Neuronal stem cell (in vitro differentiated cells): ENCODE measurements at regions not wholly inside any gene's neighbourhood (a gene's known extent, or its start where the extent isn't known, plus 50 kb on each side); places are given as distances from the start of the nearest gene placed in this dataset.

ENCODE experiments used
- DNase-seq: peaks from one replicate; pipeline ENCODE4 v3.0.0-alpha.2; 2013; ENCODE audit warnings: low spot score
- H2AFZ ChIP-seq: one replicate; pipeline ENCODE4 v1.6.1; 2013; ENCODE audit warnings: mild to moderate bottlenecking, low read length, inconsistent platforms
- H2AK5ac ChIP-seq: 2 replicates; pipeline ENCODE4 v1.6.1; 2013; ENCODE audit warnings: low read depth, mild to moderate bottlenecking, inconsistent platforms, low read length, moderate library complexity, mixed read lengths
- H2BK120ac ChIP-seq: 2 replicates; pipeline ENCODE4 v1.6.1; 2013; ENCODE audit warnings: low read depth, mild to moderate bottlenecking, inconsistent platforms, low read length, moderate library complexity, mixed read lengths
- H2BK12ac ChIP-seq: one replicate; pipeline ENCODE4 v1.6.1; 2013; ENCODE audit warnings: low read length, inconsistent platforms
- H2BK15ac ChIP-seq: 2 replicates; pipeline ENCODE4 v1.6.1; 2013; ENCODE audit warnings: mild to moderate bottlenecking, low read length, inconsistent platforms, mixed read lengths
- H2BK5ac ChIP-seq: one replicate; pipeline ENCODE4 v1.6.1; 2013; ENCODE audit warnings: inconsistent platforms, mild to moderate bottlenecking, low read length, moderate library complexity
- H3K14ac ChIP-seq: one replicate; pipeline ENCODE4 v1.6.1; 2013; ENCODE audit warnings: low read length, inconsistent platforms
- H3K18ac ChIP-seq: 2 replicates; pipeline ENCODE4 v1.6.1; 2013; ENCODE audit warnings: low read length, inconsistent platforms
- H3K23ac ChIP-seq: 2 replicates; pipeline ENCODE4 v1.6.1; 2013; ENCODE audit warnings: low read depth, mild to moderate bottlenecking, mixed read lengths, low read length, inconsistent platforms; ENCODE audit not compliant: poor library complexity
- H3K27ac ChIP-seq: replicated peaks from 3 replicates; pipeline ENCODE4 v1.5.1; 2013; ENCODE audit warnings: low read length, inconsistent platforms
- H3K27me3 ChIP-seq, 3 experiments: 2 replicates each; pipeline ENCODE4 v1.6.1; 2013; ENCODE audit warnings: low read length in 3 of 3, mild to moderate bottlenecking in 2 of 3, inconsistent platforms in 1 of 3, low read depth in 1 of 3, mixed read lengths in 1 of 3, moderate library complexity in 1 of 3; ENCODE audit not compliant: control insufficient read depth in 3 of 3, insufficient read depth in 3 of 3
- H3K36me3 ChIP-seq, 2 donors: replicated peaks in 1 of 2; 2 replicates each; pipeline ENCODE4 v1.6.1; 2013; ENCODE audit warnings: low read length in 2 of 2; ENCODE audit not compliant: control insufficient read depth in 2 of 2, insufficient read depth in 2 of 2
- H3K4ac ChIP-seq: 2 replicates; pipeline ENCODE4 v1.6.1; 2013; ENCODE audit warnings: inconsistent platforms, mild to moderate bottlenecking, low read length, moderate library complexity
- H3K4me1 ChIP-seq, 2 donors: 1 replicate in 1 of 2; 2 replicates in 1 of 2; pipeline ENCODE4 v1.6.1; 2013; ENCODE audit warnings: low read length in 2 of 2, low read depth in 1 of 2; ENCODE audit not compliant: control insufficient read depth in 2 of 2, insufficient read depth in 1 of 2
- H3K4me2 ChIP-seq: one replicate; pipeline ENCODE4 v1.6.1; 2013; ENCODE audit warnings: mild to moderate bottlenecking, low read length, inconsistent platforms; ENCODE audit not compliant: insufficient read depth, poor library complexity, severe bottlenecking
- H3K4me3 ChIP-seq, 2 donors: 2 replicates each; pipeline ENCODE4 v1.5.1; 2013; ENCODE audit warnings: low read length in 2 of 2, mild to moderate bottlenecking in 2 of 2, inconsistent platforms in 1 of 2, moderate library complexity in 1 of 2
- H3K79me1 ChIP-seq: one replicate; pipeline ENCODE4 v1.6.1; 2013; ENCODE audit warnings: low read depth, mild to moderate bottlenecking, inconsistent platforms, low read length, moderate library complexity
- H3K9ac ChIP-seq: one replicate; pipeline ENCODE4 v1.6.1; 2013; ENCODE audit warnings: mild to moderate bottlenecking, low read depth, low read length, inconsistent platforms; ENCODE audit not compliant: poor library complexity
- H3K9me3 ChIP-seq, 2 donors: replicated peaks in 1 of 2; 2 replicates each; pipeline versions ENCODE3 to v1.6.1; 2013; ENCODE audit warnings: low read length in 2 of 2, mild to moderate bottlenecking in 2 of 2, inconsistent platforms in 1 of 2, low read depth in 1 of 2, mixed read lengths in 1 of 2, moderate library complexity in 1 of 2; ENCODE audit not compliant: control insufficient read depth in 2 of 2, insufficient read depth in 1 of 2
- H4K8ac ChIP-seq: one replicate; pipeline ENCODE4 v1.6.1; 2013; ENCODE audit warnings: low read depth, mild to moderate bottlenecking, inconsistent platforms, low read length, moderate library complexity
- H4K91ac ChIP-seq: one replicate; pipeline ENCODE4 v1.6.1; 2013; ENCODE audit warnings: low read length, low read depth, mild to moderate bottlenecking, inconsistent platforms; ENCODE audit not compliant: poor library complexity
- WGBS, 2 donors: extraction: QIAGEN DNeasy Blood & Tissue Kit; methylation state at CpG; one replicate each; pipeline ENCODE4 v1.1.7; 2013; ENCODE audit warnings: missing lambda C conversion rate in 2 of 2, mixed read lengths in 1 of 2; ENCODE audit not compliant: insufficient read length in 2 of 2, insufficient replicate concordance in 1 of 2; ENCODE audit errors: extremely low coverage in 2 of 2; 5-methylcytosine and 5-hydroxymethylcytosine counted together

DNA sequence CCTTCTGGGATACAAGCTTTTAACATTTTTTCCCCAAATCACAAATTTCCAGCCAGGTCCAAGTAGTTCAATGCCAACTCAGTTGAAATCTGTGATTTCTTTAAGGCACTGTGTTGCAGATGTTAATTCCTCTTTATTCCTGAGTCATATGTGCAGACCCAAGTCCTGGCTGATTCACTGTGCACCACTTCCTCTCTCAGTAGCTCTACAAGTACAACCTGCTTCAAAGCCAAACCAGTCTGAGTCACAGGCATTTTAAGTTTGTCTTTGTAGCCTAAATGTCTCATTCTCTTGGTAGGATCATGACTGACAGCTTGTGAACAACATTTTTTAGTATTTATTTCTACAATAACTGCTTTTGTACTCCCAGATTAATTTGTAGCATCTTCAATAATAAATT is 165.6 kb upstream of the S100G start:
- H3K18ac ChIP-seq = no peak overlapping the region
- H4K91ac ChIP-seq = no peak overlapping the region
- no peaks in the 10 kb centered on the region for H3K9me3 ChIP-seq
- H3K27me3 ChIP-seq = no peaks in the 10 kb centered on the region
- no peak overlapping the region for H3K4me2 ChIP-seq
- H3K36me3 ChIP-seq = no peaks in the 10 kb centered on the region
- no peak overlapping the region for H2AK5ac ChIP-seq
- H3K4ac ChIP-seq = no peak overlapping the region
- no peak overlapping the region for H2BK15ac ChIP-seq
- no peak overlapping the region for H2AFZ ChIP-seq
- no peak overlapping the region for H3K14ac ChIP-seq
- H3K79me1 ChIP-seq = no peaks in the 10 kb centered on the region
- no peak overlapping the region for H2BK12ac ChIP-seq
- no peak for DNase-seq
- H4K8ac ChIP-seq = no peak overlapping the region
- no peak overlapping the region for H3K9ac ChIP-seq
- peaks cover 0 to 2% of the 10 kb centered on the region in 2 donors for H3K4me1 ChIP-seq
- no peak overlapping the region for H2BK5ac ChIP-seq
- no peak overlapping the region for H3K23ac ChIP-seq
- H2BK120ac ChIP-seq = no peak overlapping the region
- H3K4me3 ChIP-seq = no peak overlapping the region
- H3K27ac ChIP-seq = no peak overlapping the region

DNA sequence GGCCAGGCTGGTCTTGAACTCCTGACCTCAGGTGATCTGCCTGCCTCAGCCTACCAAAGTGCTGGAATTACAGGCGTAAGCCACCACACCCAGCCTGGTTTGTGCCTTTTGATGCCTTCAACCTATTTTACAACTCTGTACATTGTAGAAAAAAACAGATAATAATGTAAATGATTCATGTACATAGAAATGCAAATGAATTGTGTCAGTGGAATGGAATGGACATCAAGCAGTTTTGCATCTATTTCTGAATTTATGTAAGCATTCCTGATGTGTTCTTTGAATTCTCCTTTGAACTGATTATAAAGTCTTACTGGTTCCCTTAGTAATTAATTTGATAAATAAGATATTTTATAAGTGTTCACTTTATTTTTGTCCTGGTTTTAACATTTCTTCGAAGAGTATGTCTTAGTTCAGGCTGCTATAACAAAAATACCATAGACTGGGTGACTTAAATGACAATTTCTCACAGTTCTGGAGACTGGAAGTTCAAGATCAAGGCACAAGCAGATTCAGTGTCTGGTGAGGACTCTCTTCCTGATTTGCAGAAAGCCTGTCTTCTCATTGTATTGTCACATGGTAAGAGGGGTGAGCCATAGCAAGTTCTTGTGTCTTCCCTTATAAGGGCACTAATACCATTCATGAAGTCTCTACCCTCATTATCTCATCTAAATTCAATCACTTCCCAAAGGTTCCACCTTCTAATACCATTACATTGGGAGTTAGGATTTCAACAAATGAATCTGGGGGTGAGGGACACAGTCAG is 162.2 kb upstream of the S100G start:
- Histone ChIP-seq H3K9me3 (no peaks in the 10 kb centered on the region), H3K18ac (no peak overlapping the region), H4K8ac (no peak overlapping the region), H3K4me2 (no peak overlapping the region), H3K23ac (no peak overlapping the region), H3K9ac (no peak overlapping the region), H3K36me3 (no peaks in the 10 kb centered on the region), H3K4ac (no peak overlapping the region), H3K4me3 (no peak overlapping the region), H3K27ac (no peak overlapping the region), H2BK12ac (no peak overlapping the region), H3K14ac (no peak overlapping the region), H3K27me3 (no peaks in the 10 kb centered on the region), H3K4me1 (peaks cover 1 to 9% of the 10 kb centered on the region in 2 donors), H4K91ac (no peak overlapping the region), H2AFZ (no peak overlapping the region), H2AK5ac (no peak overlapping the region), H2BK5ac (no peak overlapping the region), H2BK120ac (no peak overlapping the region), H2BK15ac (no peak overlapping the region), H3K79me1 (no peaks in the 10 kb centered on the region)
- no peak for DNase-seq
- WGBS, 2 donors = no CpG with 5 or more reads among the region's 2 CpGs

DNA sequence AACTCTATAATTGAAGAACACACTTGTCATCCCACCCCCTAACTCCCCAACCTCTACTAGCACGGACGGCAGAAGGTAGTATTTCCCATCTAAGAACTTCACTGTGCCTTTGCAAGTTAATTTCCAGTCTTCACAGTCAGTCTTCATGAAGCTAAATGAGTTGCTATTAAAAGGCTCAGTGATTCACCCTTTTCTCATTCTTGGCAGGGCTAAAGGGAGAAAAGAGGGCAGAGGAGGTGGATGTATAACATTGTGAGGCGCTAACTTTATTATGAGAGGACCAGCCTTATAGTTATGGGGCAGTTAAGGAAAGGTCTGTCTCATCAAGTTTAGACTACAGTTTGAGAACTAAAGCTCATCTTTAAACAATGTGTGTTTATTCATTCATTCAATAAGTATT is 161.0 kb upstream of the S100G start:
- Histone ChIP-seq H3K79me1 (no peaks in the 10 kb centered on the region), H3K9me3 (no peaks in the 10 kb centered on the region), H3K4me2 (no peak overlapping the region), H2BK120ac (no peak overlapping the region), H3K4ac (no peak overlapping the region), H2BK5ac (no peak overlapping the region), H3K23ac (no peak overlapping the region), H3K9ac (no peak overlapping the region), H2AK5ac (no peak overlapping the region), H3K27me3 (no peaks in the 10 kb centered on the region), H2AFZ (no peak overlapping the region), H4K91ac (no peak overlapping the region), H3K18ac (no peak overlapping the region), H3K14ac (no peak overlapping the region), H3K4me3 (no peak overlapping the region), H2BK15ac (no peak overlapping the region), H3K27ac (no peak overlapping the region), H4K8ac (no peak overlapping the region), H3K4me1 (peaks cover 1 to 9% of the 10 kb centered on the region in 2 donors), H2BK12ac (no peak overlapping the region), H3K36me3 (no peaks in the 10 kb centered on the region)
- WGBS, 2 donors = no CpG with 5 or more reads among the region's 3 CpGs
- DNase-seq = no peak

DNA sequence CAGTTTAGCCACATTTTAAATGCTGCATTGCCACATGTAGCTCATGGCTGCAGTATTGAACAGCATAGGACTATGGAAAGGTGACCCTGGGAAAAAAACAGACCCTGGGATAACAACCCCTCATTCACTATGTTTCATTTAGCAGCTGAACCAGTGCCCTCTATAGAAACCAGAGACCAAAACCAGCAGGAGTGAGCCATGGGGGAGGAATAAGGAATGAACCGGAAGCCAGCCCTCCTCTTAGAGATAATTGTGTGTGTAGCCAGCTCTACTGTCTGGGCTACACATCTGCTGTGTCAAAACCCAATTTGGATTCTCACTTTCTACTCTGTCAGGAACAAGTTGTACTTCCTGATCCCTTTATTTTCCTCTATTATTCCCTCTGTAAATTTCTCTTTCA is 158.5 kb upstream of the S100G start:
- H4K91ac ChIP-seq = no peak overlapping the region
- H3K9ac ChIP-seq = no peak overlapping the region
- no peaks in the 10 kb centered on the region for H3K36me3 ChIP-seq
- no peak overlapping the region for H3K4ac ChIP-seq
- no peak overlapping the region for H3K27ac ChIP-seq
- H2AFZ ChIP-seq = peak overlapping the region; percentile 50
- no peak overlapping the region for H2BK5ac ChIP-seq
- no peak overlapping the region for H3K14ac ChIP-seq
- no peak overlapping the region for H2BK120ac ChIP-seq
- no peak for DNase-seq
- H2BK12ac ChIP-seq = no peak overlapping the region
- no peak overlapping the region for H3K4me3 ChIP-seq
- no CpG with 5 or more reads among the region's 1 CpG for WGBS, 2 donors
- no peak overlapping the region for H2AK5ac ChIP-seq
- no peaks in the 10 kb centered on the region for H3K9me3 ChIP-seq
- H4K8ac ChIP-seq = no peak overlapping the region
- H3K79me1 ChIP-seq = no peaks in the 10 kb centered on the region
- H3K4me2 ChIP-seq = no peak overlapping the region
- no peak overlapping the region for H3K23ac ChIP-seq
- peaks cover 0 to 6% (median 0%) of the 10 kb centered on the region in 3 experiments for H3K27me3 ChIP-seq
- no peak overlapping the region for H3K18ac ChIP-seq
- peaks cover 1 to 9% of the 10 kb centered on the region in 2 donors for H3K4me1 ChIP-seq
- H2BK15ac ChIP-seq = no peak overlapping the region
